ENCODE measurements at regions not wholly inside any gene's neighbourhood (a gene's known extent, or its start where the extent isn't known, plus 50 kb on each side); places are given as distances from the start of the nearest gene placed in this dataset.

GRCh38 chr2:133943108-133943507 lies 310.8 kb upstream of the MGAT5 start:
- H2BK20ac ChIP-seq (ENCODE audit: low read depth, low read length, poor library complexity, severe bottlenecking), result no peak overlapping the region
- no peak overlapping the region for H3K9ac ChIP-seq (ENCODE audit: extremely low read depth, insufficient read length, low read length)
- H3K79me1 ChIP-seq (ENCODE audit: insufficient read depth, low read depth, low read length, poor library complexity, severe bottlenecking), result no peaks in the 10 kb centered on the region
- H3K4me3 Mint-ChIP-seq, result no peak overlapping the region
- no peak for DNase-seq
- H3K4ac ChIP-seq (ENCODE audit: low read depth, low read length), result no peak overlapping the region
- H3K14ac ChIP-seq (ENCODE audit: insufficient read depth, low read length), result no peak overlapping the region
- no peak for TF ChIP-seq CTCF (conservative IDR thresholded peaks at IDR 0.05)
- WGBS (ENCODE audit: extremely low coverage, insufficient read length, low lambda C conversion rate), result no CpG with 5 or more reads among the region's 5 CpGs
- H3K56ac ChIP-seq (ENCODE audit: insufficient read length, low read depth, low read length), result no peak overlapping the region
- no peaks in the 10 kb centered on the region for H3K23me2 ChIP-seq (ENCODE audit: insufficient read length, low read depth, low read length, poor library complexity, severe bottlenecking)
- no peak overlapping the region for H4K8ac ChIP-seq (replicated peaks; ENCODE audit: insufficient read length, low read depth, low read length)
- no peak overlapping the region for H3K27ac ChIP-seq (ENCODE audit: insufficient read length, low read depth, low read length)
- no peaks in the 10 kb centered on the region for H3K79me2 ChIP-seq (ENCODE audit: insufficient read depth, low read length)
- no peak overlapping the region for H2BK12ac ChIP-seq (ENCODE audit: insufficient read length, low read depth, low read length)
- H3K9me3 Mint-ChIP-seq, result no peaks in the 10 kb centered on the region; a peak in 1 of 5 replicates
- H3K18ac ChIP-seq (ENCODE audit: insufficient read length, low read depth, low read length), result no peak overlapping the region
- no peaks in the 10 kb centered on the region for H3K36me3 Mint-ChIP-seq (ENCODE audit: insufficient read depth in 1 of 3, low read depth in 3 of 3)
- no peak overlapping the region for H2AFZ ChIP-seq (ENCODE audit: low read length)
- no peaks in the 10 kb centered on the region for H3K27me3 ChIP-seq (ENCODE audit: insufficient read depth, low read length)
- H4K20me1 ChIP-seq (ENCODE audit: control insufficient read depth, insufficient read depth, insufficient read length), result no peaks in the 10 kb centered on the region
- no peak overlapping the region for H2BK120ac ChIP-seq (ENCODE audit: low read depth, low read length, poor library complexity, severe bottlenecking)
- no peak overlapping the region for H3T11ph ChIP-seq (ENCODE audit: low read length)
- no peak overlapping the region for H3K27ac Mint-ChIP-seq
- no peak overlapping the region for H3K4me2 ChIP-seq (ENCODE audit: insufficient read depth, insufficient read length, low read length)
- H3K4me1 ChIP-seq (ENCODE audit: insufficient read depth, low read length), result no peaks in the 10 kb centered on the region
- no peaks in the 10 kb centered on the region for H3K9me3 ChIP-seq (ENCODE audit: control insufficient read depth, low read depth, low read length)
- no peak overlapping the region for H4K91ac ChIP-seq (ENCODE audit: insufficient read length, low read depth, low read length)
- no peaks in the 10 kb centered on the region for H3K27me3 Mint-ChIP-seq (ENCODE audit: low read depth)
- no peak overlapping the region for H2AK5ac ChIP-seq (ENCODE audit: insufficient read length, low read length)
- H3K23ac ChIP-seq (ENCODE audit: insufficient read length, low read depth, low read length), result no peak overlapping the region
- no peak overlapping the region for H4K5ac ChIP-seq (ENCODE audit: insufficient read length, low read depth, low read length)
- peaks cover 5 to 10% of the 10 kb centered on the region in 2 experiments for H3K4me1 Mint-ChIP-seq
- H2BK15ac ChIP-seq (ENCODE audit: low read depth, low read length), result no peak overlapping the region
- no peak overlapping the region for H2BK5ac ChIP-seq (ENCODE audit: insufficient read length, low read length)
